IMR-90 (cell line): ENCODE measurements at regions not wholly inside any gene's neighbourhood (a gene's known extent, or its start where the extent isn't known, plus 50 kb on each side); places are given as distances from the start of the nearest gene placed in this dataset.

Experiments
- ATAC-seq: fragments of 200-7000 bp; cut with Tn5 transposase; 2 replicates; pipeline ENCODE4 v1.9.1; 2020; ENCODE audit warnings: low read depth, mild to moderate bottlenecking, moderate library complexity
- BruUV-seq: library from RNA; stranded (reverse); fragments of 400-500 nt; replicated peaks from 2 replicates; lab custom pipeline; 2021; lab: Mats Ljungman, UMichigan
- CTCF ChIA-PET: fragments of 300-600 bp; formaldehyde crosslinking; extraction: SDS; loops from one replicate; lab custom pipeline; 2021; ENCODE audit warnings: antibody characterized with exemption; lab: Yijun Ruan, JAX
- POLR2A ChIA-PET: fragments of 300-600 bp; sonication (Branson Sonifier 250); formaldehyde crosslinking; loops from one replicate; lab custom pipeline; 2022; ENCODE audit warnings: antibody characterized with exemption; ENCODE audit not compliant: unreplicated experiment; lab: Charles Lee
- DNase-seq: peaks from one replicate; pipeline ENCODE4 v3.0.0; 2013
- H2AFZ ChIP-seq: replicated peaks from 2 replicates; pipeline ENCODE3; 2013; ENCODE audit warnings: low read length, mild to moderate bottlenecking; ENCODE audit not compliant: poor library complexity
- H2AK5ac ChIP-seq: 2 replicates; pipeline ENCODE4 v1.6.1; 2013; ENCODE audit warnings: low read depth, low read length, inconsistent platforms
- H2AK9ac ChIP-seq: replicated peaks from 2 replicates; pipeline ENCODE3; 2013; ENCODE audit warnings: mild to moderate bottlenecking, low read depth, low read length, moderate library complexity; ENCODE audit not compliant: poor library complexity
- H2BK120ac ChIP-seq: 2 replicates; pipeline ENCODE4 v1.6.1; 2013; ENCODE audit warnings: low read depth, low read length, inconsistent platforms
- H2BK15ac ChIP-seq: 3 replicates; pipeline ENCODE4 v1.6.1; 2013; ENCODE audit warnings: low read depth, low read length, inconsistent platforms
- H2BK20ac ChIP-seq: 2 replicates; pipeline ENCODE4 v1.6.1; 2013; ENCODE audit warnings: low read depth, mild to moderate bottlenecking, inconsistent platforms, low read length, moderate library complexity
- H2BK5ac ChIP-seq: 2 replicates; pipeline ENCODE4 v1.6.1; 2013; ENCODE audit warnings: mild to moderate bottlenecking, low read depth, low read length, inconsistent platforms; ENCODE audit not compliant: poor library complexity, severe bottlenecking
- H3K14ac ChIP-seq: replicated peaks from 2 replicates; pipeline ENCODE4 v1.6.1; 2013; ENCODE audit warnings: low read depth, low read length, inconsistent platforms
- H3K18ac ChIP-seq: 2 replicates; pipeline ENCODE4 v1.6.1; 2013; ENCODE audit warnings: low read depth, low read length, control low read depth
- H3K23ac ChIP-seq: 2 replicates; pipeline ENCODE4 v1.6.1; 2013; ENCODE audit warnings: low read depth, low read length, inconsistent platforms
- H3K27ac ChIP-seq: 2 replicates; pipeline ENCODE4 v1.5.1; 2013; ENCODE audit warnings: mild to moderate bottlenecking, control low read depth, low read length; ENCODE audit not compliant: insufficient read depth
- H3K27me3 ChIP-seq: 2 replicates; pipeline ENCODE4 v1.6.1; 2013; ENCODE audit warnings: low read length; ENCODE audit not compliant: control insufficient read depth, insufficient read depth
- H3K36me3 ChIP-seq: 2 replicates; pipeline ENCODE4 v1.6.1; 2013; ENCODE audit warnings: low read length, mixed read lengths; ENCODE audit not compliant: control insufficient read depth, insufficient read depth
- H3K4ac ChIP-seq: 2 replicates; pipeline ENCODE4 v1.6.1; 2013; ENCODE audit warnings: low read depth, low read length, inconsistent platforms
- H3K4me1 ChIP-seq: 2 replicates; pipeline ENCODE4 v1.6.1; 2013; ENCODE audit warnings: low read length, mixed read lengths; ENCODE audit not compliant: control insufficient read depth, insufficient read depth
- H3K4me2 ChIP-seq: 2 replicates; pipeline ENCODE4 v1.6.1; 2013; ENCODE audit warnings: low read depth, mild to moderate bottlenecking, control low read depth, low read length, moderate library complexity
- H3K4me3 ChIP-seq: 2 replicates; pipeline ENCODE4 v1.5.1; 2013; ENCODE audit warnings: low read depth, mild to moderate bottlenecking, control low read depth, low read length, moderate library complexity; ENCODE audit not compliant: insufficient read depth
- H3K56ac ChIP-seq: 2 replicates; pipeline ENCODE4 v1.6.1; 2013; ENCODE audit warnings: low read length, inconsistent platforms; ENCODE audit not compliant: insufficient read depth; ENCODE audit errors: extremely low read depth
- H3K79me1 ChIP-seq, 2 experiments: 2 replicates each; pipeline ENCODE4 v1.6.1; 2013; ENCODE audit warnings: low read length in 2 of 2, inconsistent platforms in 1 of 2, low read depth in 1 of 2
- H3K9ac ChIP-seq: 2 replicates; pipeline ENCODE4 v1.6.1; 2013; ENCODE audit warnings: low read depth, low read length, control low read depth
- H3K9me1 ChIP-seq: 2 replicates; pipeline ENCODE4 v1.6.1; 2013; ENCODE audit warnings: low read length, inconsistent platforms; ENCODE audit not compliant: insufficient read depth
- H3K9me3 ChIP-seq: 2 replicates; pipeline ENCODE4 v1.6.1; 2013; ENCODE audit warnings: low read length; ENCODE audit not compliant: control insufficient read depth, insufficient read depth
- H4K20me1 ChIP-seq: 2 replicates; pipeline ENCODE4 v1.6.1; 2013; ENCODE audit warnings: low read length, inconsistent platforms; ENCODE audit not compliant: insufficient read depth
- H4K5ac ChIP-seq: 2 replicates; pipeline ENCODE4 v1.6.1; 2013; ENCODE audit warnings: mild to moderate bottlenecking, low read depth, low read length, control low read depth
- H4K8ac ChIP-seq, 2 experiments: 2 replicates each; pipeline ENCODE4 v1.6.1; 2013; ENCODE audit warnings: low read depth in 2 of 2, low read length in 2 of 2, control low read depth in 1 of 2, inconsistent platforms in 1 of 2
- H4K91ac ChIP-seq: 2 replicates; pipeline ENCODE4 v1.6.1; 2013; ENCODE audit warnings: low read depth, low read length, inconsistent platforms; ENCODE audit not compliant: insufficient read depth
- BHLHE40 ChIP-seq: fragments of 150-350 bp; IDR thresholded peaks from 2 replicates; pipeline ENCODE4 v1.6.1; 2016; ENCODE audit warnings: mild to moderate bottlenecking, low read depth, low read length
- CEBPB ChIP-seq: IDR thresholded peaks from 2 replicates; pipeline ENCODE4 v1.6.1; 2012; ENCODE audit warnings: low read depth, low read length, improper control_type of control experiment
- CHD1 ChIP-seq: IDR thresholded peaks from 2 replicates; pipeline ENCODE4 v1.6.1; 2012; ENCODE audit warnings: low read depth, low read length, improper control_type of control experiment
- ELK1 ChIP-seq: fragments of 150-350 bp; IDR thresholded peaks from 2 replicates; pipeline ENCODE4 v1.6.1; 2016; ENCODE audit warnings: low read depth, mild to moderate bottlenecking, low read length, moderate library complexity, borderline replicate concordance
- FOS ChIP-seq: fragments of 150-350 bp; IDR thresholded peaks from 2 replicates; pipeline ENCODE4 v1.6.1; 2016; ENCODE audit warnings: low read depth, low read length
- MAFK ChIP-seq: IDR thresholded peaks from 2 replicates; pipeline ENCODE4 v1.6.1; 2012; ENCODE audit warnings: low read depth, low read length, improper control_type of control experiment
- MAZ ChIP-seq: IDR thresholded peaks from 2 replicates; pipeline ENCODE4 v1.6.1; 2012; ENCODE audit warnings: low read depth, mild to moderate bottlenecking, low read length, improper control_type of control experiment, moderate library complexity, borderline replicate concordance
- MXI1 ChIP-seq: IDR thresholded peaks from 2 replicates; pipeline ENCODE4 v1.6.1; 2012; ENCODE audit warnings: low read depth, mild to moderate bottlenecking, low read length, moderate library complexity, borderline replicate concordance
- NFE2L2 ChIP-seq: fragments of 150-350 bp; IDR thresholded peaks from 2 replicates; pipeline ENCODE4 v1.6.1; 2016; ENCODE audit warnings: low read depth, mild to moderate bottlenecking, low read length
- POLR2A ChIP-seq: IDR thresholded peaks from 2 replicates; pipeline ENCODE4 v1.6.1; 2012; ENCODE audit warnings: mild to moderate bottlenecking, low read depth, low read length
- RAD21 ChIP-seq: IDR thresholded peaks from 2 replicates; pipeline ENCODE4 v1.6.1; 2012; ENCODE audit warnings: low read length, improper control_type of control experiment
- RCOR1 ChIP-seq: IDR thresholded peaks from 2 replicates; pipeline ENCODE4 v1.6.1; 2012; ENCODE audit warnings: mild to moderate bottlenecking, low read length, improper control_type of control experiment; ENCODE audit not compliant: insufficient replicate concordance
- RFX5 ChIP-seq: IDR thresholded peaks from 2 replicates; pipeline ENCODE4 v1.8.0; 2012; ENCODE audit warnings: low read depth, mild to moderate bottlenecking, low read length, moderate library complexity
- SMC3 ChIP-seq: fragments of 150-350 bp; IDR thresholded peaks from 2 replicates; pipeline ENCODE4 v1.6.1; 2016; ENCODE audit warnings: low read depth, mild to moderate bottlenecking, antibody characterized with exemption, low read length, moderate library complexity
- WGBS, 2 experiments: methylation state at CpG; one replicate each; pipeline versions ENCODE4 v1.1.5 to v1.1.7; 2013; ENCODE audit warnings: missing lambda C conversion rate in 2 of 2; ENCODE audit not compliant: insufficient read length in 1 of 2; ENCODE audit errors: extremely low coverage in 2 of 2; 5-methylcytosine and 5-hydroxymethylcytosine counted together
- dilution Hi-C: fragments of 300-500 bp; cut with HindIII; formaldehyde crosslinking; loops from one replicate; pipeline ENCODE4 v1.14.3; 2018; ENCODE audit warnings: low sequenced_read_pairs; ENCODE audit not compliant: unreplicated experiment
- in situ Hi-C: fragments of 300-500 bp; cut with MboI; formaldehyde crosslinking; loops from 3 replicates; pipeline ENCODE4 v1.14.3; 2019; ENCODE audit warnings: low sequenced_read_pairs, inconsistent platforms, mixed read lengths
- intact Hi-C: fragments of 100-400 bp; cut with micrococcal nuclease; formaldehyde crosslinking; loops from 2 replicates; pipeline ENCODE4 v1.10.0; 2022
- TF ChIP-seq, protein P1 (sequence below): conservative IDR thresholded peaks from 2 replicates; pipeline ENCODE4 v1.5.1; 2012; ENCODE audit warnings: mild to moderate bottlenecking, low read depth, low read length, improper control_type of control experiment
- TF ChIP-seq, protein P2 (sequence below): fragments of 150-350 bp; IDR thresholded peaks from 2 replicates; pipeline ENCODE4 v1.6.1; 2017; ENCODE audit warnings: mild to moderate bottlenecking, antibody characterized with exemption, low read length, low read depth

GRCh38 chrX:22376369-22376768, 103.7 kb downstream of the CBLL2 start:
- no peaks in the 10 kb centered on the region for H3K36me3 ChIP-seq
- peaks cover 2% of the 10 kb centered on the region; the same call in 1 of the 2 replicates for H3K4me1 ChIP-seq
- H2BK5ac ChIP-seq = no peak overlapping the region
- H2BK20ac ChIP-seq = no peak overlapping the region
- no CpG with 5 or more reads among the region's 2 CpGs for WGBS, 2 experiments
- H4K91ac ChIP-seq = no peak overlapping the region
- no peaks in the 10 kb centered on the region for H3K9me1 ChIP-seq
- TF ChIP-seq CHD1 (no peak), FOS (no peak), ELK1 (no peak), NFE2L2 (no peak), MAZ (no peak), RFX5 (no peak), RAD21 (no peak), MAFK (no peak), BHLHE40 (no peak), SMC3 (no peak), RCOR1 (no peak), MXI1 (no peak), POLR2A (no peak), CEBPB (no peak)
- TF ChIP-seq, protein P1, sequence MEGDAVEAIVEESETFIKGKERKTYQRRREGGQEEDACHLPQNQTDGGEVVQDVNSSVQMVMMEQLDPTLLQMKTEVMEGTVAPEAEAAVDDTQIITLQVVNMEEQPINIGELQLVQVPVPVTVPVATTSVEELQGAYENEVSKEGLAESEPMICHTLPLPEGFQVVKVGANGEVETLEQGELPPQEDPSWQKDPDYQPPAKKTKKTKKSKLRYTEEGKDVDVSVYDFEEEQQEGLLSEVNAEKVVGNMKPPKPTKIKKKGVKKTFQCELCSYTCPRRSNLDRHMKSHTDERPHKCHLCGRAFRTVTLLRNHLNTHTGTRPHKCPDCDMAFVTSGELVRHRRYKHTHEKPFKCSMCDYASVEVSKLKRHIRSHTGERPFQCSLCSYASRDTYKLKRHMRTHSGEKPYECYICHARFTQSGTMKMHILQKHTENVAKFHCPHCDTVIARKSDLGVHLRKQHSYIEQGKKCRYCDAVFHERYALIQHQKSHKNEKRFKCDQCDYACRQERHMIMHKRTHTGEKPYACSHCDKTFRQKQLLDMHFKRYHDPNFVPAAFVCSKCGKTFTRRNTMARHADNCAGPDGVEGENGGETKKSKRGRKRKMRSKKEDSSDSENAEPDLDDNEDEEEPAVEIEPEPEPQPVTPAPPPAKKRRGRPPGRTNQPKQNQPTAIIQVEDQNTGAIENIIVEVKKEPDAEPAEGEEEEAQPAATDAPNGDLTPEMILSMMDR = no peak
- TF ChIP-seq, protein P2, sequence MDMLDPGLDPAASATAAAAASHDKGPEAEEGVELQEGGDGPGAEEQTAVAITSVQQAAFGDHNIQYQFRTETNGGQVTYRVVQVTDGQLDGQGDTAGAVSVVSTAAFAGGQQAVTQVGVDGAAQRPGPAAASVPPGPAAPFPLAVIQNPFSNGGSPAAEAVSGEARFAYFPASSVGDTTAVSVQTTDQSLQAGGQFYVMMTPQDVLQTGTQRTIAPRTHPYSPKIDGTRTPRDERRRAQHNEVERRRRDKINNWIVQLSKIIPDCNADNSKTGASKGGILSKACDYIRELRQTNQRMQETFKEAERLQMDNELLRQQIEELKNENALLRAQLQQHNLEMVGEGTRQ = no peak
- H2BK120ac ChIP-seq = no peak overlapping the region
- in situ Hi-C loops (no loop called here), intact Hi-C loops (no loop called here), dilution Hi-C loops (no loop called here)
- H4K20me1 ChIP-seq = no peaks in the 10 kb centered on the region
- H3K14ac ChIP-seq = no peak overlapping the region
- H4K8ac ChIP-seq = no peak overlapping the region
- no peak overlapping the region for H2BK15ac ChIP-seq
- ChIA-PET POLR2A (no interaction called here), CTCF (no interaction called here)
- no TSS peak for BruUV-seq
- no peak overlapping the region for H4K5ac ChIP-seq
- no peak overlapping the region for H3K9ac ChIP-seq
- no peak overlapping the region for H3K4me2 ChIP-seq
- H3K27me3 ChIP-seq = no peaks in the 10 kb centered on the region
- H3K79me1 ChIP-seq = no peaks in the 10 kb centered on the region
- H3K9me3 ChIP-seq = no peaks in the 10 kb centered on the region
- no peak overlapping the region for H3K56ac ChIP-seq
- H3K27ac ChIP-seq = no peak overlapping the region
- H3K18ac ChIP-seq = no peak overlapping the region
- H2AFZ ChIP-seq = no peak overlapping the region
- H2AK5ac ChIP-seq = no peak overlapping the region
- no peak for ATAC-seq
- DNase-seq = no peak
- no peak overlapping the region for H2AK9ac ChIP-seq
- H3K23ac ChIP-seq = no peak overlapping the region
- H3K4ac ChIP-seq = no peak overlapping the region
- no peak overlapping the region for H3K4me3 ChIP-seq
